Fibroblast of the conjunctiva (primary cell): ENCODE measurements at regions not wholly inside any gene's neighbourhood (a gene's known extent, or its start where the extent isn't known, plus 50 kb on each side); places are given as distances from the start of the nearest gene placed in this dataset.
"Not testable (repeated sequence)": the region's sequence is repeated elsewhere in the genome, so short reads cannot be mapped to it uniquely, and the experiment has no call there.

ENCODE experiments used
- DNase-seq: peaks from one replicate; pipeline ENCODE4 v3.0.0-alpha.2; 2010; ENCODE audit warnings: low read depth

DNA sequence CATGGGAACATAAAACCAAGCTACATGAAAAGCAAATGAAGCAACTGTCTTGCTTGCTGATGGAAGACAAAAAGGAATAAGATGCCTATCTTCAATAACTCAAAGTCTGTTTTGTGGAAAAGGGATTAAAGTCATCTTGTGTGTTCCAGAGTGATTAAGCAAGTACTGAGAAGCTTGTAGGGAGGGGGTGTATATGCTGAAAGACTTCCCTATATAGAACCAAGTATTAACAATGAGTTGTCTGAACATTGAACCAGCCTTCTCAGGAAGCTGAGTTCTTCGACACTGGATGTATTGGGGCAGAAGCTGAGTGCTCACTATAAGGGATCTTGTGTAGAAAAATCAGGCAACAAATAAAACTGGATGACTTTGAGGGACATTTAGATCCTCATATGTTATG lies 451.8 kb downstream of the CD83 start:
- no peak for DNase-seq

DNA sequence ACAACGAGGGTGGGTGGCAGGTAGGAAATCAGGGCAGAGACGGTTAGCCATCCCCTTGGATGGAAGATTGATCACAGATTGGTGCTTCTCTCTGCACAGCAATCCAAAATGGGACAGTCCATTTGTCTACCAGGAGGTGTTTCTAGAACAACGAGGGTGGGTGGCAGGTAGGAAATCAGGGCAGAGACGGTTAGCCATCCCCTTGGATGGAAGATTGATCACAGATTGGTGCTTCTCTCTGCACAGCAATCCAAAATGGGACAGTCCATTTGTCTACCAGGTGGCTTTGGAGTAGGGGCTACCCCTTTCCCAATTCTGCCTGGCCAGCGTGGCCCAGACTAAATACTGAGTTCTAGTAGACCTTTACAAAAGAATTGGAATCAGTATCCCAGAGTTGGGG lies 452.3 kb downstream of the CD83 start:
- DNase-seq, result not testable (repeated sequence)

DNA sequence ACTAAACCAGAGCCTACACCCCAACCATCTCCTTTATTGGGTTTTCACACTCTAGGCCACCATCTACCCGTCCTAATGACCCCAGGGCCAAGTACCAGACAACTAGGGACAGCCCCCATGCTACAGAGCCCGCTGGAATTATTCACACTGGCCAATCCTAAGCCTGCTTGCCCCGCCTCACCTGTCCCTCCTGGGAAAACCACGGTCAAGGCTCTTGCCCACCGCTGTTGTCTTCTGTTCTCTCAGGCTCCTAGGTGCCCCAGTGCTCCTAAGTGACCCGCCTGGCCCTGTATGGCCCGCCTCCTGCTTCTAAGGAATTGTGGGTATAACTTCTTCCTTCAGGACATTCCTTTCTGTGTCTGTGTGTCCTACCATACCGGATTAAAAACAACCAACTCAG lies 453.4 kb downstream of the CD83 start:
- DNase-seq, result no peak

DNA sequence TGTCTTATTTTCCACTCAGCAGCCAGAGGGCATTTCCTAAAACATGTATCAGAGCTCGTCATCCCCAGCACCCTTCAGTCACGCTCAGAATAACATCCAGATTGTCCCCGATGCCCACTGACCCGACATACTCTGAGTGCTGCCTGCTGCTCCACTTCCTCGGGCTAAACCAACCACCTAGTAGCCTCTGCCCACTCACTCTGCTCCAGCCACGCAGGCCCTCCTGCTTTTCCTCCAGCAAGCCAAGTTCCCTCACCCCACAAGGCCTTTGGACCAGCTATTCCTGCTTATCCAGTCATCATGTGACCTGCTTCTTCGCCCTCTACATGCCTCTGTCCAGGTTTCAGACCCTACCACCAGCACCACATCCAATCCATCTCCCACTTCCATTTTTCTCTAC lies 454.2 kb downstream of the CD83 start:
- no peak for DNase-seq

DNA sequence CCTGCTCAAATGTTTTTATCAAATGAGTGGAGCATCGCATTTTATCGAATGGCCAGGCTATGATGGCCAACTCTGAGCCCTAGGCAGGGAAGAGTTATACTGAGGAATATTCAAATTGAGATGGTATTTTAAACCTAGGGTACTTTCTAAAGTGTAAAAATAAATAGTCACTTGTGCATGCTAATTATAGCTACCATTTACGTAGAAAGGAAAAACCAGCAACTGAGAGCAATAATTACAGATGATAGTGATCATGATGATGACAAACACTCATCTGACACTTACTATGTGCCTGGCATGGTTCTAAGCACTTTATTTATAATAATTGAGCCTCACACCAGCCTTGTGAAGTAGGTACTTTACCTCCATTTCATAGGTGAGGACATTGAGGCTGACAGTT lies 455.7 kb downstream of the CD83 start:
- DNase-seq, result no peak

DNA sequence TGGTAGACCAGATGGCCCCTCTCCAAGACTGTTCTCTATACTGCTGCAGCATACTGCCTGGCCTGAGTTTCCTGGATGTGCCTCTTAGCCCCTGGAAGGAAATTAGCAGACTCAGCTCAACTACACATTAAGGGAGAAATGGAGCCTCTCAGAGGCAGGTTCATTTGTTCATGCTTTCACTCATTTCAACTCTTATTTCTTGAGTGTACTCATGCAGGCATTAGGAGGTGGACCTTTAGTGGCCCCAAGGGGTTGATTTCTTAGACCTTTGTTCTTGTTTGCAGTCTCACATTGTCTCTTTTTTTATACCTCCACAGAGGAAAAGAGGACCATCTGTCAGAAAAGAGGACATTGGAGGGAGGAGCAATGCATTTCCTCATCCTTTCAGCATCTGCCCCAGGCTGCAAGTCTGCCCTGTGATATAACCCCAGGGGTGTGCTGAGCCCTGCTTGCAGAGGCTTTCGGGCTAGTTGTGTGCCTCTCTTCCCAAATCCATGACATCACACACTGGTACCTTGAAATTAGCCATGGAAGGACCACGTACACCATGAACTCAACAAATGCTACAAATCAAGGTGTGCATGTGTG lies 456.2 kb downstream of the CD83 start:
- DNase-seq, result no peak

DNA sequence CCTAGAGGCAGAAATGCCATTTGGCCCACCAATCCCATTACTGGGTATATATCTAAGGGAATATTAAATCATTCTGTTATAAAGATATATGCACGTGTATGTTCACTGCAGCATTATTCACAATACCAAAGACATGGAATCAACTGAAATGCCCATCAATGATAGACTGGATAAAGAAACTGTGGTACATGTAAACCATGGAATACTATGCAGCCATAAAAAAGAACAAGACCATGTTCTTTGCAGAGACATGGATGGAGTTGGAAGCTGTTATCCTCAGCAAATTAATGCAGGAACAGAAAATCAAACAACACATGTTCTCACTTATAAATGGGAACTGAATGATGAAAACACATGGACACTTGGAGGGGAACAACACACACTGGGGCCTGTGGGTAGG lies 458.4 kb downstream of the CD83 start:
- no peak for DNase-seq

DNA sequence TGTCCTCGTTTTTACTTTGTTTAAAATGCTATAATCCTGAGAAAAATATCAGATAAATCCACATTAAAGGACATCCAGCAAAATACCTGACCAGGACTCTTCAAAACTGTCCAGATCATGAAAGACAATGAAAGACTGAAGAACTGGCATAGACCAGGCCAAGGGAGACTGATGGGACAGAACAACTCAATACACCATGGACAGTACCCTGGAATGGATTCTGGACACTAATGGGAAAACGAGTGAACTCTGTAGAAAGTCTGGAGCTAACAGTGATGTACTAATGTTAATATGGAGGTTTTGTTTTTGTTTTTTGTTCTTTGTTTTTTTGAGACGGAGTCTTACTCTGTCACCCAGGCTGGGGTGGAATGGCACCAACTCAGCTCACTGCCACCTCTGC lies 461.4 kb downstream of the CD83 start:
- no peak for DNase-seq

DNA sequence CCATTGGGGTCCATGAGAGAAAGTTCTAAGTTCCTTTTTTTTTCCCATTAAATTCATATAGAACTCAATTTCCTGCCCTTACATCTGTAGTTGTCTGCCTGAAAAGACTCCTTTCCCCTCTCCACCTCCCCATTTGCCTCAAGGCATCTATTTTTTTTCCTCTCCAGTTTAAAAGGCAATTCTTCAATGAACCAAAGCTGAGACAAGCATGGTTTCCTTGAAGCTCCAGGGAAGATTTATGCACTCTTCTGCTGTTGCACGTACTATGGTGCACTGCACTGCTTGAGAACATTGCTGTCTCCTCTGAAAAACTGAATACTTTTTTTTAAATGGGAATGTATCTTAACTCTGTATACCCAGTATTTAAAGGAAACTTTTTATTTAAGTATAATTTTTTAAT lies 465.2 kb downstream of the CD83 start:
- no peak for DNase-seq

DNA sequence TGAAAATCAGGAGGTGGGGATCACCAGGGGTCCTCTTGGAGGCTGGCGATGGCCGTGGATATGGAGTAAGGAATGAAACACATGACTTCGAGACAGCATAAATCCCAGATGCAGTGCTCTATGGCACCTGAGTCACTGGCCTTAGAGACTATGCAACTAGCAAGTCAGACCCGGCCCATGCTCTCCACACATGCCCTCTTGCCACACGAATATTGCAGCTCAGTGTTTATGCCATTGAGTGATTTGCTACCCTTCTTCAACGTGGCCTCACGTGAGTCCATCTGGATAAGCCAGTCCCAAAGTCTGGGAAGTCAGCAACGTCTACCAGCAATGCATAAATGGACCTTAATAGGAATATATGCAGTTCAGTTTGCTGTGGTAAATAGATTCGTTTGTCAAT lies 466.3 kb downstream of the CD83 start:
- no peak for DNase-seq

DNA sequence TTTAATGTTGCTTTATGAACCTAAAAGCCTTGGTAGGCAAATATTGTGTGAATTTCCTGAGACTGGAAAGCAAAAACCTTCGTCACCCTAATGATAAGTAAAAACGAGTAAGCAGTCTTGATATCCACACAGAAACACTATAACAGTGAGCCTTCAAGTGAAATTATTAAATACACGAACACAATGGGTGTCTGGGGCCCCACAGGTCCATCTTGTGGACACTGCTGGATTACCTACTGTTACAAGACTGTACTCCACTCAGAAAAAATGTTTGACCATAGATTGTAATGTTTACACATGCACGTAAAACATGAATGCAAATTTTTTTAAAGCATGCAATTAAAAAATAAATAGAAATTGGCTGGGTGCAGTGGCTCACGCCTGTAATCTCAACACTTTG lies 466.9 kb downstream of the CD83 start:
- no peak for DNase-seq

DNA sequence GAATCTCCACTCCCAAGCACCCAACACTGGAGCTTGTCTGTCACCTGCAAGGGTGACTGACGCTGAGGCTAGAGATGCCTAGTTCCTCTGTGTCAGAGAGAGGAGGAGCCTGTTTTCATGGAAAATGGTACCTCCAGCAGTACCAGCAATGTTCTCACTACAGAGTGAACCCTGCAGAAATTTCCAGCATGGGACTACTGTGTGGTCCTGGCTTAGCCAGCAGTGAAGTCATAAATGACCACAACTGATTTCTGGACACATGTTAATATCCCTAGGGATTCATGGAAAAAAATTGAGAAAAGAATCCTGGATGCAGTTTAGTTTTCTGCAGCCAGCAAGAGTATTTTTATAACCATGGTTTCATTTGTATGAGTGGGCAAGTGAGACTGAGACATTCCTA lies 468.1 kb downstream of the CD83 start:
- no peak for DNase-seq

DNA sequence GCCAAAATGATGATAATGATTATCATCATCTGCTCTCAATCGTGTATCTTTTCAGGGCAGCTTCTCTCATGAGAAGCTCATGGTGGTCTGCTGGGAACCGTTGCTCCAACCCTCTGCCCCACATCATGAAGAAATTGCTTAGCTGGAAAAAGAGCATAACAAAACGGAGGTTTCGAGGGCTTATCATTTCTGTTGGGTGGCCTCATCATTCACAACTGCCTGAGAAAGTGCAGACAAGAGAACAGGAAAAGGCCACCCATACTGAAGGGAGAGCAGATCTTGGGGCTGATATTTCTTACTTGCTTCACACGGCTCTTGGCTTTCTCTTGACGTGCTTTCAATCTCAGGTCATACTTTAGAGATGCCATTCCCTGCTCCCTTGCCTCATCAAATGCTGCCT lies 471.6 kb downstream of the CD83 start:
- DNase-seq, result no peak

DNA sequence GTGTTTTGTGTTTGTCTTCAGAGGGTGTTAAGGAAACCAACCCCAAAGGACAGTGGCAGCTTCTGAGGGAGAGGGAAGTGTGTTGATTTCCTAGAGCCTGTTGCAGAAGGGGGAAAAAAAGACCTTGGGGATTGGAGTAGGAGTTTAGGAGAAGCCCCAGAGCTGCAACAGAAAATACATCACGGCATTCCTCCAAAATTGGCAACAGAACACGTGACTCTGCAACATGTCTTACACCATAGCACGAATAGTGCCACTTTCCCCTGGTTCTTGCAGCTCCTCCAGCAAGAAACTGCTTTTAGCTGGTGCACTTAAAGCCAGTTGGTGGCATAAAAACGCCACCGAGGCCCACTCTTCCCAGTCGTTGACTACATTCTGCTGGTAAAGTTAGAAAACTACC lies 473.0 kb downstream of the CD83 start:
- DNase-seq, result no peak

DNA sequence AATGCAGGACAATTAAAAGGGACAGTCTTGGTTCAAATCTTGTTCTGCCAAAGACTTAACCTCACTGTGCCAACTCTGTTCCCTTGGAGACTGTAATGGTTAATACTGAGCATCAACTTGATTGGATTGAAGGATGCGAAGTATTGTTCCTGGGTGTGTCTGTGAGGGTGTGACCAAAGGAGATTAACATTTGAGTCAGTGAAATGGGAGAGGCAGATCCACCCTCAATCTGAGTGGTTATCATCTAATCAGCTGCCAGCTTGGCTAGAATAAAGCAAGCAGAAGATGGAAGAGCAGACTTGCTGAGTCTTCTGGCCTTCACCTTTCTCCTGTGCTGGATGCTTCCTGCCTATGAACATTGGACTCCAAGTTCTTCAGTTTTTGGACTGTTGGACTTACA lies 474.4 kb downstream of the CD83 start:
- DNase-seq, result no peak

DNA sequence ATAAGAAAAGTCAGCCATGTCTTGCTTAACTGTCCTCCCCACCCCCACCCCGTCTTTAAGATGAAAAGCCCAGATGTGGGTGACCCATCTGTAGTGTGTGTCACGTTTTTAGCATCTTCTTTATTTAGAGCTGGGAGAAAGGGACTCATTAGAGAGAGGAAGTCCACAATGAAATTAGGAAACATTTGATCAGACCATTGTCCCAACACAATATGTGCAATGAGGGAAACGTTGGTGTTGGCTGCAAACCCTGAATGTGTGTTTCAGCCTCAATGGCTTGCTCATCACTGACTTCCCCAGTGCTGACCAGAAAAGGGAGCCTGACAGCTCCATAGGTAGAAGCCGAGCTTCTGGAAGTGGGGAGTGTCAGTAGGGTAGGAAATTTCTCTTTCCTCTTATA lies 475.7 kb downstream of the CD83 start:
- no peak for DNase-seq

DNA sequence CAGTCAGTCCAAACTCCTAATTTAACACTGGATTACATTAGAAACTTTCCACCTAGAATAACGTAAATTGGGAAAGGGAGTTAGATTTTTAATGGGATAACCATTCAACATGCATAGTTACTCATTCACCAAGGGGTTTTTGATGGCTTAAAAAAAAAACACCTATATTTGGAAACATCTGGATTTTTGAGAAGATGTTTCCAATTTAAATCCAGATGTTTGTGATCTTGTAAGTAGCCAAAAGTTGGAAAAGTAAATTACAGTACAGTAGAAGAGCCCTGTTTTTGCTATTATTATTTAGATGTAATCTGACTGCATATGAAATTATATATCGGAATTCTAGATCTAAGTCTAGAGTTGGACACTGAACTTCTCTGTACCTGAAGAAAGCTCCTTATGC lies 478.2 kb downstream of the CD83 start:
- DNase-seq, result no peak

DNA sequence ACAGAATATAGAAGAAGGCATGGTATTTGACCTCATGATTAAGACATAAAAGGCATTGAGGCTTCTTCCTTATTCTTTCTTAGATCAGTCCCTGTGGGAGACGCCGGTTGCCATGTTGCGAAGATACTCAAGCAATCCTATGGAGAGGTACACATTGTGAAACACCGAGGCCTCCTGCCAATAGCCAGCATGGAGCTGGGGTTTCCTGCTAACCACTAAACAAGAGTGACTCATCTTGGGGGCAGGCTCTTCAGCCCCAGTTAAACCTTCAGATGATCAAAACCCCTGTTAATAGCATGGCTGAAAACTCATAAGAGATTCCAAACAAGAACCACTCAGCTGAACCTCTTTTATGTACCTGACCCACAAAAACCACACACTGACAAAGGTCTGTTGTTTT lies 478.8 kb downstream of the CD83 start:
- DNase-seq, result peak; percentile 60

DNA sequence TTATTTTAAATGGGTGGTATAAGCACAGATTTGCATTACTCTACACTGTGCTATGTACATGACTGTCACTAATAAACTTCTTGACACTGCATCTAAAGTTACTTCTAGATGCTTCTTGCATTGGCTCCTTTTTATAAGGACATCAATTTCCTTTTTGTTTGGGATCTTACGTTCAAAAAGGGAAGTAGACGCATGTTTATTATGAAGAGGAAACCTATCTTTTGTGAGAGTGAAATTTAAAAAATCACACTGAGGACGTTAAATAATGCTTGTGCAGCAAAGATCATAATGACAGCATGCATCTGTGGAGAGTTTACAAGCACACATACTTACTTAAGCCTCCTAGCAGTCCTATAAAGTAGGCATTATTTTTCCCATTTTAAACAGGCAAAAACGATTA lies 479.5 kb downstream of the CD83 start:
- no peak for DNase-seq

DNA sequence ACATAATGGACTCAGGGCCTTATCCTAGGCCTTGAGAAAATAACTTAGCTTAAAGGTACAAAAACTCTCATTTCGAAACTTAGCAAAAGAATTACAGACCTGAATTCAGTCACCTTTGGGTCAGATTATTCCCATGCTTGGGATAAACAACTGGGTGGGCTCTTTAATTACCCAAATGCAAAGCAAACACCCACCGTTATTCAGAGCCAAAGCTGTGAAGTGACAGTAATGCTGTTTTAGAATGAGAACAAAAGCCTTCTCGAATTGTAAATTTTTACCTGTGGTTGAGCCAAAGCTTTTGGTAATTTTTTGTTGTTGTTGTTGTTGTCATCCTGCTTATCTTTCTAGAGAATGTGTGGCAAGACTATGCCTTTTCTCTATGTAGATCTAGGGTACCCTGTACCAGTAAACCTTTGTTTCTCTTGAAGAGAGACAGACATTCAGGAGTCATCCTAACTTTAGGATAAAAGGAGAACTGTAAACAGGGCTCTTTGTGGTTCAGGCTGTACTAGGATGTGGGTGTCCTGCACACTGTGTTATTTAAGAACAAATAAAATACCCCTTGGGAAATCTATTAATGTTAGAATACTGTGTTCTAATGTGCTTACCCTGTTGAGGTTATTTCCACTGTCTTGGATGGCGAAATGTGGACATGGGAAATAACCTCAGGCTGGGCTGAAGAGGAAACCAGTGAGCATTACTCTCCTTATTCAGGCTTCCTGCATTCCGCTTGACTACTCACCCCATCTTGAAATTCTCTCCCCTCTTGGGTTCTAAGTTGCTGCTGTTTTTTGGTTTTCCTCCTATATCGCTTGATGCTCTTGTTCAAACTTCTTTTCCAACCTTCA lies 480.7 kb downstream of the CD83 start:
- no peak for DNase-seq

DNA sequence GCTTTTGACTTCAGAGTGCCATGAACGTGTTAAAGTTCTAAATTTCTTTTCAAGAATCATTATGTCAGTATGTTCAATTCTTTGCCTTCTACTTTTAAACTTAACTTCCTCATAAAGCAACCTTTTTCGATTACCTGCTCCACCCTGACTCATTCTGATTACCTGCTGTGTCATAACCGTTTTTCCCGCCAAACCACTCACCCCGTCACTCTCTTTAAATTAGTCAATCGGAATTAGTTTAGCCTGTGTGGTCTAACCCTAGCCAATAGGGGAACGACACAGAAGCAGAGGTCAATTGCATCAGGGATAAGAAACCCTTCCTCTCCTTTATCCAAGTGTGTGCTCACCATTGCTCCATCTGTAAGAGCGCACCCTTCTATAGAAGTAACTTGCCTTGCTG lies 482.7 kb downstream of the CD83 start:
- DNase-seq, result not testable (repeated sequence)

DNA sequence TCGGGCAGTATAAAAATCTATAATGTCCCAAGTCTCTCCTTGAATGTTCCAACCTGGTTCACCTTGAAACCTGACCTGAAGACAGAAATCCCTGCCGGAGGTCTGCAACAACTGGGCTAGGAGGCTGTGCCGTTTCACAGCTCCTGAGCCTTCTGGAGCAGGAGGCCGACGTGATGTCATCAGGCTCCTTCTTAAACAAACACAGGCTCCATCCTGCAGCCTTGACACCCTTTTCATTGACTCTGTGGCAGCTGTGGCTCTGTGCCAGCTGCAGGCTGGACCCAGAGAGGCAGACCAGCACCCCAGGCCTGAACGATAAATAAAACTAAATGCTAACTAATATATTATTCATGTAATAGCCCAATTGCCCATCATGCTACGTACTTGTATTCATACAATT lies 483.9 kb downstream of the CD83 start:
- no peak for DNase-seq

DNA sequence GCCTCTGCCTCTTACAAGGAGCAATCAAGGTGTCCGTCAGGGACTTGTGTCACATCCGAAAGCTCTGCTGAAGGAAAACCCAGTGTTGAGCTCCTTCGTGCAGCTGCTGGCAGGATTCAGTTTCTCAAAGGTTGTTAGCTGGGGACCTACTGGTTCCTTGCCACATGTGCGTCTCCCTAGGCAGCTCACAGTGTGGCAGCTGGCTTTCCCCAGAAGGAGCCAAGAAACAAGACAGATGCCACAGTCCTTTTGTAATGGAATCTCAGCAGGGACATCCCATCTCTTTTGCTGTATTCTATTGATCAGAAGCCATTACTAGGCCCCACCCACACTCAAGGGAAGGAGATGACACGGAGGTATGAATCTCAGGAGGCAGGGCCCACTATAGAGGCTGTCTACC lies 488.8 kb downstream of the CD83 start:
- DNase-seq, result no peak

DNA sequence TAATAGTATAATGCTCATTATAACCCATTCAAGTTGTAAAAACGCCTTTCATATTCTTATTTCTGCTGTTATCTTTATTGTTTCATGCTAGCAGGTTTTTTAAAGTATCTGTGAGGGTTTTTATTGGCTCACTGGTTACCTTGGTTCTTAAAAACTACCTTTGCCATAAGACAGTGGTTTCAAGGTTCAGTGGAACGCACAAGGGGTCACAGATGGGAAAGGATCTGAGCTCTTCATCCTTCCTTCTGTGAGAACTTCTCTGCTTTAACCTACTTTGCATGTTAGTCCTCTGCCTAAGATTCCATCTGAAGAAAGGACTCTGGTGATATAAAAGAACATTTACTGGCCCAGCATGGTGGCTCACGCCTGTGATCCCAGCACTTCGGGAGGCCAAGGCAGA lies 492.6 kb downstream of the CD83 start:
- DNase-seq, result no peak
